Skeletal muscle cell (primary cell): ENCODE measurements at regions not wholly inside any gene's neighbourhood (a gene's known extent, or its start where the extent isn't known, plus 50 kb on each side); places are given as distances from the start of the nearest gene placed in this dataset.

Experiments
- DNase-seq: peaks from one replicate; pipeline ENCODE4 v3.0.0-alpha.2; 2010; ENCODE audit warnings: low read depth
- H3K4me3 ChIP-seq: 2 replicates; pipeline ENCODE4 v1.5.1; 2011; ENCODE audit warnings: low read depth, mild to moderate bottlenecking, control low read depth, low read length, moderate library complexity

DNA sequence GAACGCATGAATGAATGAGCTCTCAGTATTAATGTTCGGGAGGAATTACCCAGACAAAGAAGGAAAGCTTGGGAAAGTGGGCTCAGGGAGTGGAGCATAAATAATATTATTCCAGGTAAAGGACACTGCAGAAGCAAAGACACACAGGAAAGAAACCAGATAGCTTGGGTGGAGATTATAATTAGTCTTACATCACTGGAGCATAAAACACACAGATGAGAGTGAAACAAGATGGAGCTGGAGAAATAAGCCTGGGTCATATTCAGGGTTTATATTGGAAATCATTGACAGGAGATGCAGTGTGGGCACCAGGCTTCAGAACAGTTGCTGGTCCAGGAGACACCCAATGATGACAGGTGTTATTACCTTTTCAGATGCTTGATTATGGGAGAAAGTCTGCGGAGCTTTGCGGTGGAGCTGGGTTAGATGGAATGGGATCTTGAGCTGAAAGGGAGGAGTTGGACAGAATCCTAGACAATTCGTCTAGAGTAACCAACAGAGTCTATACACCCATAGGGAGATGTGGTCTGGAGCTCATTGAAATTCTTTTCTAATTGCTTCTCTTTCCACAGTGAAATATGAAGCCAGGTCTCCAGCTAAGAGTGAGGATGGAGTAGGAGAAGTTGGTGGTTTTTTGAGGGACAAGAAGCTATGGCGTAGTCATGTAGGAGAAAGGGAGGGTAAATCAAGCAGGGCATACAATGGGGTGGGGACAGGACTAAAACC lies 227.2 kb downstream of the FAM76B start:
- H3K4me3 ChIP-seq = no peak overlapping the region
- DNase-seq = no peak

DNA sequence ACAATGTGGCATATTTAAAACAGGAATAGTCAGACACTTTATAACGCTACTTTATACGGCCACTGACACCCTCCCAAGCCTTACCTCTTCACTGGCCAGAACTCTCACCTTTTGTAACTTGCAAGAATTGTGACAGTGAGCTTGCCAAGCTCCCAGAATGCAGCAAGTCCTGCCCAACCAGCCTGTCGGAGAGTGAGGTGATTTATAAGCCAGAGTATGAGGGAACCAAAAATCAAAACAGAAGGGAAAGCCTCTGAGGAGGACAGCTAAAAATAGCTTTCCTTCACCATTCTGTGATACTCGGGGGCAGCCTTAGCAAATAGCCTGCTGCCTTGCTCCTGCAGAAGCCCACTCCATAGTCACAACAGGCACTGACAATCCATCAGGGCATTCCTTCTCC lies 229.7 kb downstream of the FAM76B start:
- no peak overlapping the region for H3K4me3 ChIP-seq
- DNase-seq = no peak

DNA sequence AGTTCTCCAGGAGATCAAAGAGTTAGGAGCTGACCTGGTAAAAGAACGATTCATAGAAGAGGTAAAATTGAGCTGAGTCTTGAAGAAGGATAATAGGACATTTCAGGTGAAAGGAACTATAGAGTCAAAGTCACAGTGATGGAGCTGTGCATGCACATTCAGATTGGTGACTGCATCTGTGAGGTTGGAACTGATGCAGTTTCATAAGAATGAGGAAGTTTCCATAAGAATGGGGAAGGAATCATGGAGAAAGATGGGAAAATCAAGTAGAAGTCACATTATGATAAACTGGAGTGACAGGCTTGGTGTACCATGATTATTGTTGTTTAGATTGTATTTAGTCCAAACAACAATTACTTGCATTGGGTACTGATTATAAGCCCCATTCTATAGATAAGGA lies 232.2 kb downstream of the FAM76B start:
- DNase-seq = no peak

DNA sequence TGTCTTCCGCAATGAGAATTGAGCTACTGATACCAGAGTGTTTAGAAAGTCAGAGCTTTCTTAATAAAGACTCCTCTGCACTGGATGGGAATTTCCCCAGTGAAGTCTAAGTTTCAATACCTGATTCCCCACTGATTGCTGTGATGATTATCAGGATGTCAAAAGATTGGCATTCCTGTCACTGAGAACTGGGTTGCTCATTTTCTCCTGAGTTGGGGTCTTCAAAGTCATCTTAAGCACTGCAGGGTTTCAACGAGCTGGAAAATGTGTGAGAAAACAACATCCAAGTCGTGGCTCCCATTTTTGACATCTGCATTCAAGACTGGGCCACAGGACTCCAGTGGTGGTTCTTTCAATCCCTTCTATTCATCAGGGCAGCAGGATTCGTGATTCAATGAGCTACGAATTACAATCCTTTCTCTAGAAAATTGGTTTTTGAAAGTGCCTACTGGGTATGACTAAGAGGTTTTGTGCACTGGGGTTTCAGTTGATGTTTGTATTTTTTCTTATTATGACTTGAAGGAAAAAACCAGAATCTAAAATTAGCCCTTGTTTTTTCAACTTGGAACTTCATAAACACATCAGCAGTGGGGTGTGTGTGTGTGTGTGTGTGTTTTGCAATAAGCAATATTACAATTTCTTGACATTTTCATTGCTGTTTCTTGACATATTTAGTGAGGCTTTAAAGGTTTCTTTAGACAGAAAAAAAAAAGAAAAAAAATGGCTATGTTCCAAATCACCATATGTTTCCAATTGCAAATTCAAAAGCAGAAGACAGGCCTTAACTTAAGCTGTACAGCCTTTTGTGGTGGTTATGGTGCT lies 233.0 kb downstream of the FAM76B start:
- DNase-seq = peak; percentile 78

More for the DNA sequence above, 232.2 kb downstream of the FAM76B start:
- H3K4me3 ChIP-seq = no peak overlapping the region

DNA sequence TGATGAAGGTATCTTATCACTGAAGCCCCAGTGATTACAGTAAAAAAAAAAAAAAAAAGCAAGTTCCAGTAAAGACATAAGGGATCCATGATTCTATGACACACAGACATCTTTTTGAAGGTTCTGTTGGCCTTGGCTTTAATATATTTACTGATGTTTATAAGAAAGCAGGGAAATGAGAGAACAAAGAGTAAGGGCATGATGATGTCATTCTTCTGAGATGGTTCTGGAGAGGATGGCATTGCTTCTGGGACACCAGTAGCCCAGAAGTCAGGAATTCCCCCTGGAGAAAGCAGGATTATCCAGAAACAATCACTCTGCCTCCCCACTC lies 233.6 kb downstream of the FAM76B start:
- DNase-seq = no peak
- H3K4me3 ChIP-seq = no peak overlapping the region

More for the DNA sequence above, 233.0 kb downstream of the FAM76B start:
- H3K4me3 ChIP-seq = no peak overlapping the region

DNA sequence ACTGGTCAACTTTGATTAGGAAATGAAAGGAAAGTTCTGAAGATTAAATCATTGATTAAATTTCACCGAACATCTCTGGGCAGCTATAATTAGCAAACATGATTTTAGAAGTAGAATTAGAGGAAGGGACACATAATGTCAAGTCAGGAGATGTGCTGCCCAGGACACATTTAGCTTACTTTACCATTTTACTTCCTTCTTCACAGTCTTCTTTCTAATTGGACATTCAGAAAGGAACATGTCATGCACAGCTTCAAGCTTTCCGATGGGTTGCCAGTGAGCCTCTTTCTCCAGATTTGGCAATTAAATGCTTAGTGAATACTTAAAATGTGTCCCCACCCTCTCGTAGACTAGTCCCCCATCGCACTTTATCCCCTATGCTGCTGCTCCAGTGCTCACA lies 234.7 kb downstream of the FAM76B start:
- no peak overlapping the region for H3K4me3 ChIP-seq
- no peak for DNase-seq

DNA sequence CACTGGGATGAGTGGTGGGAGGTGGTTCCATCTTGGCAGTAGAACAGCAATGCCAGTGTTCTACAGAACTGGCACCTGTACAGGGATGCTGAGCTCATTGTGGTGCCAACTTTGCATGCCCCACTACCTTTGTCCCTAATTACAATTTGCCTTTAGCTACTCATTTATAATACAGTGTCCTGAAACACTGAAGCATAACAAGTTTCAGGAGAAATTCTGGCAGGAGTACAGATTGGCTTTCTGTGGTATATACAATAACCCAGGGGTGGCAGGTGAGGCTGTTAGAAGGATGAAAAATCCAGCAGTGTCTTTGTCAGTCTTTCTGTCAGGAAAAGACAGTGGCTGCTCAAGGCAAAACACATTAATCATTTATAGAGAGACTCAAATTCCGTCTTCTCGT lies 240.3 kb downstream of the FAM76B start:
- DNase-seq = no peak
- H3K4me3 ChIP-seq = no peak overlapping the region

DNA sequence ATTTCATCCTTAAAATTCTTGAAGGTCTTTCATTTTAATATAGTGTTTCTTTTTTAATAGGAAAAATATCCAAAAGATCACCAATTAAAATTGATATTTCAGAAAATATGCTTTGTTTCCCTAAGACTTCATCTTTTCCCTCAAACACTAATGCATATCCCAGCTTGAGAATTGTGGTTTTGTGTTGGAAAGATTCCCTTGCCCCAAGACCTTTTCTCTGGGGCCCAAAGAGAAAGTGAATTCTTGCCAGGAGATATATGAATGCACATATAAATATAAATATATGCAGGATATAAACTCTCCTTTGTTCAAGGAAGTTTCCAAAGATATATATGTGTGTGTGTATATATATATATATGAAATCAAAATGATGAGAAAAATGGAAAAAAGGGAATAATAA lies 241.2 kb downstream of the FAM76B start:
- no peak for DNase-seq
- H3K4me3 ChIP-seq = no peak overlapping the region

DNA sequence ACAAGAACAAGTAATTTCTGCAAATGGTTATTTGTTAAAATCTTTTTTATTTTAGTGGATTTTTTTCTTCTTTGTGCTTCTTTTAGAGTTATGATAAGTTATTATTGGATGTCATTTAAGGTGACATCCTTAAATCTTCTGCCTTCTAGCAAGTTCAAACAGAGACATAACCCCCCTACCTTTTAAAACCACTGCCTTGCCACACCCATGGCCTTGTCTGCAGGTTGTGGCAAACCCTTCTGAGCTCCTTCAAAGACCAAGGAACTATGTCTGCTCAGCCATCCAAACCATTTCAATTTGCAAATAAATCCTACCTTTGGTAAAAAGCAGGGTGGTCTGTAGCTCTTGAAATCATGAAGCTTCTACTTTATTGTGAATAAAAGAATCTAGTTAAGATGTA lies 241.6 kb downstream of the FAM76B start:
- no peak overlapping the region for H3K4me3 ChIP-seq
- DNase-seq = no peak

DNA sequence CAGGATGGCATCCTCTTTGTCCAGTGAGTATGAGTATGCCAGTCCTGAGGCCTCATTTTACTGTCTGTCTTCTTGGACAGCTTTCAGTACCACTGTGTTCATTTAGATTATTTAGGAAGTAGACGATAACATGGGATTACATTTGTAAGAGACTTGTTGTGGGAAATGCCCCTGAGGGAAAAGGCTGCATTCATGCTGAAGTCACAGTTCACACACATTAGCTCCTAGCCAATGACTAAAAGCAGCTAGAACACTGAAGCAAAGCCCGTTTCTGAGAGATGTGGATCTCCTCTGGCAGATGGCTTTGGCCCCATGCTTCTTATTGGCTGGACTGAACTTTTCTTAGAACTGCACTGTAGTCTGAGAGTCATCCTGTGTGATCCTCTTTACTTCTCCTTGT lies 242.4 kb downstream of the FAM76B start:
- H3K4me3 ChIP-seq = no peak overlapping the region
- DNase-seq = no peak

DNA sequence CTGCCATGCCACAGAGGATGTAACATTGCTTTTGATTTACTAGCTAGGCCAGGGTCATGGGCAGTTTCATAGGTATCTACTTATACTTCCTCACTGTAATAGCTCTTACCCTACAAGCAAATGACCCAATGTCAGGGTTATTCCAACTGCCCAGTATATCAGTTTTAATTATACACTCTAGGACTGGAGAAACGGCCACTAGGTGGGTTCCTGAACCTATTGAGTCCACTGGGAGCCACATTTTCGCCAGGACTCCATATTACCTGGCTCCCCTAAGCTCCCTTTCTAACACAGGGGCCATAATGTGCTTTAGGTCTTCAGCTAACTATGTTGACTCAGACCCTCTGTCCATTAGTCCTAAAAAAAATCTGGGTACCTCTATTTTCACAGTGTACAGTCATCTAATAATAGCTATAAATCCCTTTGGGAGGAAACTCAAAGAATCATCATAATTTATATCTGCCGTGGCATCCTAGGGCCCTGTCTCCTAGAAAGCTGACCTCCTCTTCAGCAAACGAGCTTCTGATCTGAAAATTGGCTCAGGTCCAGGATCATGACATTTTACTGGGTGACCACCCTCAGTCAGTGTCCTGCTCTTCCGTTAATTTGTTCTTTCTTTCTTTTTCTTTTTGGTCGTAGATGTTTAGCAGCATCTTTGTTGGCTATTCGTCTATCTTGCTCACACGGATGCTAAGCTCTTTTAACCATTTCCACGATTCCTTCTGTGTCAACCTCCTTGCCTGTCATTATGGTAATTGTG lies 244.3 kb downstream of the FAM76B start:
- no peak for DNase-seq
- H3K4me3 ChIP-seq = no peak overlapping the region

DNA sequence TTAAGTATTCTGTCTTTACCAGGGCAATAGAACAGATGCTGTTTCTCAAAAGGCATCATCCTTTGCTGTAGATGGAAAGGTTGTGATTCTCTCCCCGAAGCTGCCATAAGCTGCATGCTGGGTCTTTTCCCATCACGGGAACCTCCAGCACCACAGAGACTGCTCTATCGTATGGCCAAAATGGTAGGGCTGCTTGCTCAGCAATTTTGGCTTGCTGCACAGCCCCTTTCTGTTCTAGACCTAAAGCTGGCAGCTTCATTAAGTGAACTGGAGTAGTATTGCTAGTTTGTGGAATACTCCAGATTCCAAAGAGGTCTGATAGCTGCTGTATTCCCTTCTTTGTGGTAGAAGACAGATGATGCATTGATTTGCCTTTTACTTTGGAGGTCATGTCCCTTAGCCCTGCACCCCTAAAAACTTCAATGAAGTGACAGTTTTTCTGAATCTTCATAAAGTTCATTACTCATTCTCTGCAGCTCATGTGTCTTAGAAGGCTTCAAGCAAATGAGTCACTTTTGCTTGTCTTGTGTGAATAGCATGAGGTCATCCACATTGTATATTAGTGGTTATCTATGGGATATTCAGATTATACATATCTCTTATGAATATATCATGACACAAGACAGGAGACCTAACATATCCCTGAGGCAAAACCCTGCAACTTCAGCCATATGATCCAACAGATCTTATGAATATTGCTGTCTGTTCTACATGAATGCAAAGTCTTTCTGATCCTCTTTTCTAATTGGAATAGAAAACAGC lies 245.3 kb downstream of the FAM76B start:
- no peak overlapping the region for H3K4me3 ChIP-seq
- peak; percentile 29 for DNase-seq

DNA sequence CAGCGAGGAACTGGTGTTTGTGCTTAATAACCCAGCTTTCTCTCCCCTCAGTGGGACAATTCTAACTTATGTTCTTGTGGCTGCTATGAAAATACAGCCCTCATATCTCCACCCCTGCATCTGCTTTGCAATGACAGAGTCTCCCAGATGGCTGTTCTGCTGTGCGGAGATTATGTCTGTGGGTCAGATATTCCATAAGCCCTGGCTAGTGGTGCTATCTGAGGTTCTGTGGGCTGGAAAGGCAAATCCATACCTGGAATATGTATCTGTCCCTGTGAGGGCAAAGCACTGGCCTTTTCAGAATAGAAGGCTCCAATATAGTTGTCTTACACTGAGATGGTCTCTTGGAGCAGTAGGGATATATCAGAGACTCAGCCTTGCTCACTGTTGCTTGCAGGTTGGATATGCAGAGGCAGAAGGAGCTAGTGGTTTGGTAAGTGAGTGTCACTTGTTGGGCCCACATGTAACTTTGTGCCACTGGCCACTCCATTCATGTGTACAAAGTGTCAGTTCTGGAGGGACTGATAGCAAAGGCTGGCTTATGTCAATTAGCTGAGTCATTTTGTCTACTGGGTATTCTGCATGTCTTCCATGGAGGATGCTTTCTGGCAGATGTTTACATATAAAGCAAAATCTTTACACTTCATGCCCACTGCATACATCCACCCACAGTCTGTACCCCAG lies 246.6 kb downstream of the FAM76B start:
- H3K4me3 ChIP-seq = no peak overlapping the region
- DNase-seq = no peak

DNA sequence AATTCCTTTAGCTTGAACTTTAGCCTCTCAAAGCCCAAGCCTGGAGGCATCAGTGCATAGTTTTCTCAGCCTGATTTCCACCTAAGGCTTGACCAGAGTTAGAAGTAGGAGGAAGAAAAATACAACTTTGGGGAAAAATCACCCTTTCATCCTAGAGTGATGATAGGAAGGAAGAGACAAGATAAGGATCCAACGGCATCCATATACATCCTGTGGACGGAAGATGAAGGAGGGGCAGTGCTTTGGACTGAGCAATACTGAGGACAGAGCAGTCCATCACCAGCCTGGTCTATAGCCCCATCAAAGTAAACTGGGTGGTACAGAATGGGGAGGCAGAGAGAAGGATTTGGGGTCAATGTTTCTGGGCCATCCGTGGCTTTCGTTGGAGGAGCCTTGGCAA lies 247.9 kb downstream of the FAM76B start:
- no peak overlapping the region for H3K4me3 ChIP-seq
- no peak for DNase-seq

DNA sequence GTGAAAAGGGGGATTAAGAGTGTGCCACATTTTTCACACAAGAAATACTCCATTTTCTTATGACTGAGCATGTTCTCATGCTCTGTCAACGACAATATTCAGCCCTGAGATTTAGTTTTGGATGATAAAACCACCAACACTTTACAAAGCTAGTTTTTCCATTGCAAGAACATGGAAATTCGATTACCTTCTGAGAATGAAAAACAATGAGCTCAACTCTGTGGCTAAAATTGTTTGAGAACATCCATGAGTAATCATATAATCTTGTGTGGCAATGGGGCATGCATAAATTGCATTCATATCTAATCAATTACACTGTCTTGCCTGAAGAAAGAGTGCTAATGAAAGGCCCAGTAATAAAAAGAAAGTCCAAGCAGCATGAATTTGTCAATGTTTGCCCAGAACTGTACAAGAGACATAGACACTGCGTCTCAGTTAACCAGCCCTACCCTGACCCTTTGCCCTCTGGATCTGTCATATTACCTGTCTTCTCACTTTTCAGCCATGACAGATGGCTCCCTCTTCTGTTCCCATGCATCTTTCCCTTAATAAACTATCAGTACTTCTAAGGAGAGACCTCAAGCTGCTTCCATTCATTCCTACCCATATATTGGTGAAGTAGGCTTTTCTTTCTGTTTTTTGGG lies 253.4 kb downstream of the FAM76B start:
- no peak for DNase-seq
- no peak overlapping the region for H3K4me3 ChIP-seq

DNA sequence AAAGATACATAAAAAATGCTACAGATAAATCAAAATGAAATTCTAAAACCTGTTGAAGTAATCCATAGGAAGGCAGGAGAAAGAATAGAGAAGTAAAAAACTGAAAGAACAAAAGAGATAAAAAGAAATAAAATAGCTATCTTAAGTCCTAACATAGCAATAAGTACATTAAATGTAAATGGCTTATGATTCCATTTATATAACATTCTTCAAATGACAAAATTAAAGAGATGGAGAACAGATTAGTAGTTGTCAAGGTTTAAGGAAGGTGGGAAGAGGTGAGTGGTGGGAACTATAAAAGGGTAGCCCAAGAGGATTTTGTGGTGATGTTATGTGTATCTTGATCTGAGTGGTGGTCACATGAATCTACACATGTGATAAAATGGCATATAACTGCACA lies 254.8 kb downstream of the FAM76B start:
- no peak for DNase-seq
- no peak overlapping the region for H3K4me3 ChIP-seq

DNA sequence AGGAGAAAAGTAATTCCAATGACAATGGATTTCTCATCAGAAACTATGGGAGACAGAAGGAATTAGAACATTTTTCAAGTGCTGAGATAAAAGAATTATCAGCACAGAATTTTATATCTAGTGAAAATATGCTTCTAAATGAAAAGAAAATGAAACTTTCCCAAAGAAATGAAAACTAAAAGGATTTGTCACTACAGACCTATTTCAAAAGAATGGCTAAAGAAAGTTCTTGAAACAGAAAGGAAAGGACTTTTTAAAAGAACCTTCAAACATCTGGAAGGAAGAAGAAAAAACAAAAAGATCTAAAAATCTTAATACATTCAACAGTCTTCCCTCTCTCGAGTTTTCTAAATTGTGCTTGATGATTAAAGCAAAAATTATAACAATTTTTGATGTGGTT lies 255.4 kb downstream of the FAM76B start:
- no peak for DNase-seq

DNA sequence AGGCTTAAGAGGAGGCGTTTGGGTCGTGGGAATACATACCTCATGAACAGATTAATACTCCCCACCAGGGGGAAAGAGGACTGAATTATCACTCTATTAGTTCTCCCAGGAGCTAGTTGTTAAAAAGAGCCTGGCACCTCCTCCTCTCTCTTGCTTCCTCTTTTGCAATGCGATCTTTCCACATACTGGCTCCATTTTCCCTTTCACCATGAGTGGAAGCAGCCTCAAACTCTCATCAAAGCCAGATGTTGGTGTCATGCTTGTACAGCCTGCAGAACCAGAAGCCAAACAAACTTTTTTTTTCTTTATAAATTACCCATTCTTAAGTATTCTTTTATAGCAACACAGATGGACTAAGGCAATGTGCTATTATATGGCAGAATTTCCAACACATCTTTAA lies 258.5 kb downstream of the FAM76B start:
- no peak overlapping the region for H3K4me3 ChIP-seq
- no peak for DNase-seq

More for the DNA sequence above, 255.4 kb downstream of the FAM76B start:
- H3K4me3 ChIP-seq = no peak overlapping the region
